CD4-positive, alpha-beta T cell treated with Interleukin-4 for 1 hour (primary cell): ENCODE measurements at regions not wholly inside any gene's neighbourhood (a gene's known extent, or its start where the extent isn't known, plus 50 kb on each side); places are given as distances from the start of the nearest gene placed in this dataset.

Source experiments
- DNase-seq, 2 donors: peaks; one replicate each; pipeline ENCODE4 v3.0.0-alpha.2; 2020 to 2022

DNA sequence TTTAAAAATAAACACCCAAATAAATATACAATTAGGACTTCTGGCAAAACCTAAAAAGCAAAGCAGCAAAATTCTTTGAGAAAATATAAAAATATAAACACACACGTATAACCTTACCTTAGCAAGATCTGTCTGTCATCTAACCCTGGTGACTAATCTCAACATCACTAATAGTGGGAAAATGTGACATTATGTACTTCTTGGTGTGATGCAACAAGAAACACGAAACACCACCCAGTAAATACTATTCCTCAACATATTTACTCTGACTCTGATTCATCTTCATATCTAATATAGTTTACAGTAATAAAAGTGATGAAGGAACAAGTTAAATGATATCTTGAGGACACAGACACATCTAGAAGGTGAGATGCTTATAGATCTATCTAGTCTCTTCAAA, 332.6 kb upstream of the MANEA start:
- DNase-seq = no peak

DNA sequence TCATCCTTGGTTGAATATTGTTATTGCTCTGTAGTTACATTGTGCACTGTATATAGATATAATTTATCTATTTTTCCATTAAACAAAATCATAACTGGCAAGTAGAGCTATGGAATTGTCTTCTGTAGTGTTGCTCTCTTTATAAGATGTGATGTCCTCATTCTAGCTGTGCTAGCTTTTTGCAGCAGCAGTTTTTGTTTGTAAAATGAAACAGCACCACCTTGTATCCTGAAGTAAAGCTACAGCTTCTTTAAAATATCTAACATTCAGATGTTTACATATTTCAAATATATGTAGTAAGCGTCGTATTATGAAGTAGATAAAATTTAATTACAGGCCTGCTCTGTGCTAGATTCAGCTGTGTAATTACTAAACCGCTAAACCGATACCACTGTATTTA, 328.8 kb upstream of the MANEA start:
- no peak for DNase-seq

DNA sequence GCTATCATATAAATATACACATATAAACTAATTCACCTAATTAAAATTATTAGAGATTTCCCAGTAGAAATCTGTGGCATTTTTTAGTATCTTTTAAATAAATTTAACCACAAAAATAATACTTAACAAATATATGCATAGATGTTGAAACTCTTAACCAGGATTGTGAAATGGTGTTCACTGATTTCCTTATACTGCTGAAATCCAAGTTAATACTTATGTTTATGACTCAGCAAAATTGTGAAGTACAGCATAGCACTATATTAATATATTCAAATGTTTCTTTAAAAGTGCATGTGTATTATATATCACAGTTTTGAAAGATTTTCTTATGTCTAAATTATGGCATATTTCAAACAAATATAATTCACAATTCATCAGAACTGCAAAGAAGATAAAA, 328.2 kb upstream of the MANEA start:
- no peak for DNase-seq

DNA sequence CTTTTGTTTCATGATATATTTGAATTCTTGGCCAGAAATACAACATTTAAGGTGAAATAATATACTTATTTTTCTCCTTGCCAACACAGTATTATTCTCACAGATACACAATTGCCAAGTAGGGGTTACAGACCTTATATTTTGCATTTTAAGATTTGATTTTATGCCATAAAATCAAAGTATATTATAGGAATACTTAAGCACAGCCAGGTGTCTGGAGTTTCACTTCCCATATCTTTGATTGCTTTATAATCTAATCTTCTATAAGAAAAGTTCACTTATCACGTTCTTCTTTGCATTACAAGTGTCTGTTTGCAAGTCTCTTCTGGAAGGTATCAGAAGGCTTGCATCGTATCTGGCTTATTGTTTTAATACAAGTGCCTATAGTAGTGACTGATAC, 327.7 kb upstream of the MANEA start:
- no peak for DNase-seq

DNA sequence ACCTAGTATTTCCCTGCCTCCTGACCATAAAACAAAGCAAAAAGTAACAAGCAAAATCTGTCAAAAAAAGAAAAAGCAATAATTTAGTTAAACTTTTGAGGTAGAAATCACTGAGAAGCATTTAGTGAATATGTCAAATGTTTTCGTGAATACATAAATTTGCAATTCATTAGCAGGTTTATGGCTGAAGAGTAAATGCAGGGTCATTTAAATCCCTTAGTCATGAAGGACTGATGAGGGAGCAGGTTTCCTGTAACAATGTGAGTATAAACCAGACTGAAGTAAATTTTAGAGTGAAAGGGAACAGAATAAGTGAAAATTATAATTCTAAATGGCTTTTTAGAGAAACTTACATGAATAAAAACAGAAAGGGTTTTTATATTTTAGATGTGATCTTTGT, 313.5 kb upstream of the MANEA start:
- DNase-seq = no peak

DNA sequence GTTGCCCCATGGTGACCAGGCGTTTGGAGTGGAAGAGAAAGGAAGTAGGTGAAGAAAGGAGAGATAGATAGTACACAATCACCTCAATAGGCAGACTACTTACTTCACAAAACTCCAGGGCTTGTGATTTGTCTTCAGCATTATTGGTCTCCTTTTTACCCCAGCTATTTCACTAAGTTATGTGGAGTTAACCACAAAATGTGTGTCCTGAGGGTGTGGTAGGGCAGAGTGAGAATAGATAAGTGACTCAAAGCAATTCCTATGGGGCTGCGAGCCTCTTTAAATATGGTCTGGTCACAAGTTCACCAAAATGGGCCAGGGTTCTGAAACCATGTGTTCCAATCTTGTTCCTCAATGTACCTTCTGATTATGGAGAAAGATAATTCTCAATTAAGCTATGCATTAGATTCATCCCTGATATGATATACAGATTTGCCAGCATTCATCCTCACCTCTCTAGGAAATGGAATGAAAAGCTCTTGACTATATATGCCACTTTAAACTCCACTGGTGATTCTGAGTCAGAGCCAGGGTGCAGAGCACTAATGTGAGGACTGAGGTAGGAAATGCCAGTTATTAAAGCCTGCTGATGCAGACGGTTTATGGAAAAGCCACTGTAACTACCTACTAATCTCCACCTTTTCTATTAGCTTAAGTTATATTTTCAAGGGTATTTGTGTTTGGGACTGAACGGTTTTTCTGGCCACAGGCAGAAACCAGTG, 310.6 kb upstream of the MANEA start:
- DNase-seq = no peak

DNA sequence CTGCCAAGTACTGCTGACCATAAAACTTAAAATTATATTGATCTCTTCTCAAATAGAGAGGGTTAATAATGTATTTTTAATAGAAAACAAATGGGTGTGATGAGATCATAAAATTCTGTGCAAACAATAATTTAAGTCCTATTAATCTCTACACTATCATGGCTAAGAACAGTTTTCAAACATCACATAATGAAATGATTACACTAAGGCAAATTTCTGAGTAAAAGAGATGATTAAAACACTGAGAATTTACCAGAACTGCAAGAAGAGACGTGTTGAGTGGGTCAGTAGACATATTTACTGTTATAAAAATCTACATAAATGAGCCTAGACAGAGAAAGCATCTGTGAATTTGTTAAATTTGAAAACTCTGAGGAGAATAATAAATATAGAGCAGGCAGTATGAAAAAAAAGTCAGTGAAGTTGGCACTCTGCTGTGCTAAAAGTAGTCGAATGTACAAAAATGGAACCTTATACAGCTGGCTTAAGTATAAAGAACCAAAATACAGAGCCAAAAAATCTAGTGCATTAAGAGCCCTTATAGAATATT, 302.6 kb upstream of the MANEA start:
- DNase-seq = no peak

DNA sequence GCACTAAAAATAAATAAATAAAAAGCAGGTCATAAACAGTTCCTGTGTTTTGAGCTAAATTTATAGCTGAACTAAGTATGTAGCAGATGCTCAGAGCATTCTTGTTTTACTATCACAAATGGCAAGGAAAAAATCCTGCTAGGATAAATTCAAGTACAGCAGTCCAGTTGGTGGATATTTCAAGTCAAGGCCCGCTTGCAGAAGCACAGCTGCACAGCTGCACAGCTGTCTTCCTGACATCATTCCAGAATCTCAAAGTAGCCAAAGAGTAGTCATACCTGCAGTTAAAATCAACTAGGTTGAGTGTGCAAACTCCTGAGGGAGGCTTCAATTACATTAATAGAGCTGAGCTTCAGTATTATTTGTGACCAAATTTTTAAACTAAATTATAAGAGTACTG, 297.7 kb upstream of the MANEA start:
- no peak for DNase-seq

DNA sequence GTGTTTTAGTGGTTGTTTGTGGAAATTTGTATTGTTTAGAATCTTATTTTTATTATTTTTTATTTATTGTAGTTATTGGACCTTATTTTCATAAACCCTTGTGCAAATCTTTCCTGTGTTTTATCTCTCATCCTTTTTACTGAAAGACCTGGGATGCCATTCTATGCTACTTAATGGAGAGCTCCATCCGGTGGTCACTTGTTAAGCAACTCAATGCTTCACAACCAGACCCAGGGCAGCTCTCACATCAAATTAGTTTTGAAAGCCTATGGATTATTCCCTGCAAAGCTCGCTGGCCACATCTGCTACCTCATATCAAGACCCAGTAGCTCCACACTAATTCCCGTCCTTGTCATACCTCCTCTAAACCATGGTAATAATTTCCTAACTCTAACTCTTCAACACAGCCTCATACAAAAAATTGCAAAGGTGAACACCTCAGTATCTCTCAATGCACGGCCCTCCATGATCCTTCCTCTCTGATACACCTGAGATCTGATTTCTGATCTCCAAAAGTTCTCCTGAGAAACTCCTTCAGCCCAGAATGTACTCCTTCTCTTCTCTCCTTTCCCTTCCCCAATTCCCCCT, 296.6 kb upstream of the MANEA start:
- DNase-seq = no peak

DNA sequence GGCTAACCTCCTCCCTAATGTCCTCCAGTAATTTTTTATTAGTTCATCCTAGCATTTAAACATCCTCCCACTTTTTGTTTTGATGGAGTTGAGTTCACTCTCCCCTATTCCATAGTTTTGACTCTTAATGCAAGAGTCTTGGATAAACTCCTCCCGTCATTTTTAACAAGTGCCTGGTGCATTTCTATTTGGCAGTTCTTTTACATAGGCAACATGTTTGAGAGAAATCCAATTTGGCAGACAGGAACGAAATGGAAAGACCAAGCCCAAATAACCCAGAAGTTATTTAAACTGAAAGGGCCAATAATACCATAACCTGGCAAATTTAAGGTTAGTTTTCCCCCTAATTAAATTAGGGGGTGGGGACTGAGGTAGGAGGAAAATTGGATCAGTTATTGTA, 291.5 kb upstream of the MANEA start:
- no peak for DNase-seq

DNA sequence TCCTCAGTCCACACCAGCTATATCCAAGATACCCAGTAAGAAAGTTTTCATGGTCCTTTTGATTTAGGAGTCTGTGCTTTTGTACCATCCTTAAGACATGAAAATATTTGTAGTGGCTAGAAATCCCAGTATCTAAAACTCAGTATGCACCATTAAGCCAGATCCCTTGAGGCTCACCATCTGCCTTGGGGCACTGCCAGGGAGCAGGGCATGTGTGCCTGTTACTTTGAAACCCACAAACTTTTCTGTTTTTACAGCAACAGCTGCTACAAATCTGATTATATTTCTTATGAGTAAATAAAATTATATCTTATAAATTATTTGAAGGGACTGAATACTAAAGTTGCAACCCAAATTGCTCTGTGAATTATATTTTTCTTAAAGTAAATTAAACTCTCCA, 290.5 kb upstream of the MANEA start:
- DNase-seq = no peak

DNA sequence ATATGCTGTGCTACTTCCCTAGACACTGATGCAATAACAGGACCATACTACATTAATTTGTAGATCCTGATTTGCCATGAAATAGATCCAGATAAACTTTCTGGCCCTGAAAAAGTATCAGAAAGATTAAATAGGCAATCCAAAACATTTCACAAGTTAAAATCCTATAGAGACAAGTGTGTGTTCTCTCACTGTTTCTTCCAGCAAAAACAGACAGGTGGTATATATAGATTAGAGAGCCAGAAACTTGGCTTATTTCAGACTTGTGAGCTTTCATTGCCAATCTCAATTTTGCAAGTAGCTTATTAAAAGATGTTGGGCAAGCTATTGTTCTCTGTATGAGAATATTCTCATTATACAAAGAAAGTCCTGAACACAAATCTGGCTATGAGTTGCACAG, 289.1 kb upstream of the MANEA start:
- no peak for DNase-seq

DNA sequence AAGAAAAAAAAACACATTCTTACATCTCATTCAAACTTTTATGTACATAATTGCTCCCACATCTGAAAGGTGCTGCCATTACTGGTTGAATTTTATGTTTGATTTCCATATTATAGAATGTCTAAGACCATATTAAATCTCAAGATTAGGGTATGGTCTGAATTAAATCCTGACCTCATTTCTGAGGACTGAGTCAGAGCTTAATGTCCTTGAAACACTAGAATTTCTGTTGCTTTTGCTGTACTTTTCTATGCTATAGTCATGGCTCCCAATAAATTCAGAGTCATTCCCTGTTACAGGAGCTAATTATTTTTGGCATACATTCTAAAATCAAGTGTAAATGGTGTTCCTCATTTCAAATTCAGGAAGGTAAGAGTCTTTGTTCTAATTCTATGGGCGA, 285.3 kb upstream of the MANEA start:
- no peak for DNase-seq

DNA sequence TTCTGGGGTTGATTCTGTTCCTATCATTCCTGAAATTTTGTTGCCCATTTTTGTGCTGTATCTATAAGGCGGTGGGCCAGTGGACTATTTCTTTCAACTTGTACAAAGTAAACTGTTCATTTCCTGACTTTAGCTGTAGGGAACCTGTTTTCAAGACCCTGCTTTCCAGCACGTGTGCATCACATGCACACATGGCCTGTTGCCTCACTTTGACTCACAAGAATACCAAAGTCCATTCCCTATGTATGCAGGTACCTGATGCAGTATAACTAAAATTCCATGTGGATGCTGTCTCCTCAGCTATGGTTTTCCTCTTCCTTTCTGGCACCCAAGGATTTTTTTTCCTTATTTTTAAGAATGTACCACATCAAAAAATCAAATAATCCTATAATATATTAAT, 284.1 kb upstream of the MANEA start:
- DNase-seq = no peak

DNA sequence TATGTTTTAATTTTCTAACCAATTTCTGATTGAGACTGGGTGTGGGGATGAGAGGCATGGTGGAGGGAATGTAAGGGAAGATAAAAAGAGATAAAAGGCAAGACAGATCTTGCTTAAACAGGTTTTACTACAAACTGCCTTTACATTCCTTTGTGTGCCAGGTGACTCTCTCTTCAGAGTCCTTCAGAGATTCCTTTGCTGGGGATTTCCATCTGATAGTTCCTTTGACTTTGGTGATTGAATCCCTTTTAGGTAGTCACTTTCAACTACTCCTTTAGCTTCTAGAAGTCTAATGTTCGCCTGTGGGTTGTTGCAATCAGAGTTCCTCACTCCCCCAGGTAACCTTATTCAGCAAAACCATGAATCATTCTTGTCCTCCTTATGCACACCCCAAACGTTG, 283.3 kb upstream of the MANEA start:
- no peak for DNase-seq

DNA sequence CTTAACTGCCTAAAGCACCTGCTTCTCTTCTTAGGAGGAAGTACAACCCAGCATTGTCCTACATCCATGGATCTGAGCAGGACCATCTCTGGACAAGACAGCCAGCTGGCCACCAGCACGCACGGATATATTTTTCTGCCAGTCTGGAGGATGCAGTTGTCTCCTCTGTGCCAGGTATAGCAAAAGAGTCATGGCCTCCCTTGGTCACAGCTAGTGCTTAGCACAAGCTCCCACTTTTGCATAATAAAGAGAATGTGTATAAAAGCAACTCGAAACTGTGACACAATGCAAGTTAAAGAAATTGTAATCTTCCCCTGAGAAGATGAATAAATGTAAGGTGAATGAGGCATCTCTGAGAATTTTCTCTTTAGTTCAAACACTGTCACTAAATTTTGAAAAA, 267.8 kb upstream of the MANEA start:
- DNase-seq = no peak

DNA sequence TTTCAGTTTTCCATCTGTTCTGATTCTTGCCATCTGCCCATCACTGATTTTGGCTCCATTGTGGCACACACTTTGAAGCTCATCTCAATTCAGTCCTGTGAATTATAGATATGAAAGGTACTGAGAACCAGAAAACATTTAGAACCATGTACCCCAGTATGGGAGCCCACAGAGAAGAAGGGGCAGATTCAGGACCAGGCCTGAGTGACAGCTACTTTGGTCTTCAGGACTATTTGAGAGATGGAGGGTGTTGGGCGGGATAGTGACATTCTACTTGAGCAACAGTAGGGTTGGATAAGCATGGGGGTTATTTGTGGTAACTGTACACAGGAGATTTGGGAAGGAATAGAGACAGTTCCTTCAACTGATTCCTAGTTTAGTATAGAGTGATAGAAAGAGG, 259.2 kb upstream of the MANEA start:
- no peak for DNase-seq

DNA sequence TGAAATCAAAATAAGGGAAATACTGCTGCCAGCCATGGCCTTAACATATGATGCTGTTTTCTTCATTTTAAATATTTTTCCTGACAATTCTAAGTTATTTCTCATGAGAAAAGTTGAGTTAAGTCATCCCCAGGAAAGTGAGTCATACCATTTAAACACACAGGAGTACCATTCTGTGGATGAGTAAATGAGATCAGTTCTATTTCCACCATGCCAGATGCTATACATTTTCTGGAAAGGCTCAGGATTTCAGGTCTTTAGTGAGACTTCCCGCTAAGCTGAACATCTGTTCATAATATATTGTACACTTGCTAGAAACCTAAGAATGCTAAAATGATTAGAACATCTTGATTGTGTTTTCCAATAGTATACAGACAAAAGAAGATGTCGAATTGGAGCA, 256.2 kb upstream of the MANEA start:
- DNase-seq = no peak

DNA sequence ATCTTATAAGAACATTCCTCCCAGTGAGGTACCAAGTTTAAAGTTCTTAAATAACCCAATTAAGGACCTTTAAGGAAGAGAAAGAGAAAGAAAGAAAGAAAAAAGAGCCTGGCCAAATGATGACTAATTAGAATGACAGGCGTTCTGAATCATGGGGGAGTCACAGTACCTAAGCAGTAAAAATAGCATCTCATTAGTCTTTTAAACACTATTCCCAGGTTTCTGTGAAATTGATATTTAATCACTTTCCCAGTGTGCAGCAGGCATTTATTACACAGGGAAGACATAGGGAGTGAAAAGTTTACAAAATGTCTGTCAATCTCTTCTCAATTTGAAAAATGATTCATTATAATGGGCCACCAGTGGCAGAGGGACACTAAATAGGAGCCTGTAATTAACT, 251.4 kb upstream of the MANEA start:
- no peak for DNase-seq

DNA sequence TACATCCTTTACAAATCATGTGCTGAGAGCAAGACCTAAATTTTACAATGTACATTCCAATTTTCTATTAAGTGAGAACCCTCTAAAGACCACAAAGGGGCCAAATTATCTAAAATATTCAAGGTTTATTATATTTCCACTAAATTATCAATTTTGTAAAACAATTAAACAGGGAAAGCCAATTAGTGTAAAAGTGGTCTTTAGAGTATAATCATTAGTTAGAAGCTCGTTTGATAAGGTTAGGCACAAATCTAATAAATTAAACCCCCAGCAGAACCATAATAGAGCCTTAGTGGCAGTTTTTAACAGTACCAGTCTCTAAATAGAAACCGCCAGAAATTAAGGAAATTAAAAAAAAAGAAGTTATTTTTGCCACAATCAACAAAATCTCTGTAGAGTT, 249.1 kb upstream of the MANEA start:
- DNase-seq = no peak

DNA sequence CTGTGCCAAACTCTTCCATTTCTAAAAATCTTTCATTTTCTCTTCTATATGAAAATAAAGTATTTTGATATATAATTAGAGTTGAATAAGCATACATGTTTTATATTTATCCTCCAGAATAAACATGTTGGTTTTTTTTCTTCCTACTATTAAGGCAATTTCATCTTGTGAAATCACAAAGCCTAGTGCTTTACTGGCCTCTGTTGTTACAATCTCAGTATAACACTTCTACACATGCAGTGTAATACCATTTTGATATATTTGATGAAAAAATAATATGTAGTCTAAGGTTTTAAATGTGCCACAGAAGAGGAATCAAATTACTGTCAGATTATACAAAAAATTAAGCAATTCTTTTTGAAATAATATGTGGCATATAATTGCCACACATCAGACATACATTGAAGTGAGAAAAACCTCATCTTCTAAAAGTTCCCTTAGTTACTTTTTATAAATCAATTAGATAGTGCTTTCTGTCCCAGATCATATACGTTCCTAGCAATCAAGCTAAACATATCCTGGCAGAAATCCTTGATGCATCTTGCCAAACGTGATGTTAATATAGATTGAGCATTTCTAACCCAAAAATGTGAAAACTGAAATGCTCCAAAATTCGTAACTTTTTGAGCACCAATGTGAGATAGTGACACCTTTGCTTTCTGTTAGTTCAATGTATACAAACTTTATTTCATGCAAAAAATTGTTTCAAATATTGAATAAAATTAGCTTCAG, 225.1 kb upstream of the MANEA start:
- no peak for DNase-seq

DNA sequence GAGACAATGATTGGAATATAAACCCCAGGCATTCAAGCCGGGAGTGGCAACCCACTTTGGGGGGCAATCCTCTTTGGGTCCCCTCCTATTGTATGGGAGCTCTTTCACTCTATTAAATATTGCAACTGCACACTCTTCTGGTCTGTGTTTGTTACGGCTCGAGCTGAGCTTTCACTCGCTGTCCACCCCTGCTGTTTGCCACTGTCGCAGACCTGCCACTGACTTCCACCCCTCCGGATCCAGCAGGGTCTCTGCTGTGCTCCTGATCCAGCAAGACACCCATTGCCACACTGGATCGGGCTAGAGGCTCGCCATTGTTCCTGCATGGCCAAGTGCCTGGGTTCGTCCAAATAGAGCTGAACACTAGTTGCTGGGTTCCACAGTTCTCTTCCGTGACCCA, 222.8 kb upstream of the MANEA start:
- DNase-seq = no peak

DNA sequence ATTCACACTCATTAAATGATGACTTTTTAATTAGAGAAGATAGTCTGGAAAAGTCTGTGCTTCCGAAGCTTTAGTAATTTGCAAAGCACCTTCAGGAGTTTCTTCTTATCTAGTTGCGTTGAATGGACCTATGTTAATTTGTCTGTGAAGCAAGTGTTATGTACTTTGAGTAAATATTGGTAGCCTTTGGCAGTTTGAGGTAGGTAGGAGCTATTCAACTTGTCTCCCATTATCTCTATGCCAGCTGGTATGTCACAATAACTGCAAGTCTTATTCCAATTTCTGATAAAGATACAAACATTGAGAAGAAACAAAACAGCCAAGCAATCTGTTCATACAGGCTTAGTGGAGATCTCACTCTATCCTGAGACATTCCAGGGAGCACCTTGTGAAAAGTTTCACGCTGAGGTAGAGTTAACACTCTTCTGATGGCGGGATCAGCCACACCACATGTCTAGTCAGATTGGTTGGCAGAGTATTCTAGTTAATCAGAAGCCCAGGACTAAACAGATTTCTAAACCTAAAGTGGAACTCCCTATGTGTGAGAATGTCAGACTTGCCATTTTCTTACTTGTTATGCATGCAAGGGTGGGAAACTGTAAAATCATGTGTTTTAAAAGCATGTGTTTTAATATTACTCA, 219.8 kb upstream of the MANEA start:
- DNase-seq = no peak
